Kidney capillary endothelial cell (primary cell): ENCODE measurements at regions not wholly inside any gene's neighbourhood (a gene's known extent, or its start where the extent isn't known, plus 50 kb on each side); places are given as distances from the start of the nearest gene placed in this dataset.

Source experiments
- DNase-seq: peaks from one replicate; pipeline ENCODE4 v3.0.0-alpha.2; 2018; ENCODE audit warnings: low spot score

DNA sequence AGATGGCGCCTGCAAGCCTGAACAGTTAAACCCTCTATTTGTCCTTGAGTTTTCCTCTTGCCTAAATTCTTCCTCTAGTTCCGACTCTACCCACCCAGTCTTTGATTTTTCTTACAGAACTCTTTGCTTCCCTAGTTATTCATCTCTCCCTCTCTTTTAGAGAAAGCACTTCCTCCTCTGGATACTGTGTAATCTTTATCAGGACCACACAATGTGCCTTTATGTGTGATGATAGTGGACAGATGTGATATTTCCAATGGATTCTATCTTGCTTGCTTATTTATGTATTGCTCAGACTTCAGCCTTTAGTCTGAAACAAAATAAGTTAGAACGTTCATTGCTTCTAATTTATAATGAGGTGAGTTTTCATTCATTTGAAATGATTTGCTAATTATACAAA lies 79.5 kb upstream of the CAV2 start:
- DNase-seq: no peak

DNA sequence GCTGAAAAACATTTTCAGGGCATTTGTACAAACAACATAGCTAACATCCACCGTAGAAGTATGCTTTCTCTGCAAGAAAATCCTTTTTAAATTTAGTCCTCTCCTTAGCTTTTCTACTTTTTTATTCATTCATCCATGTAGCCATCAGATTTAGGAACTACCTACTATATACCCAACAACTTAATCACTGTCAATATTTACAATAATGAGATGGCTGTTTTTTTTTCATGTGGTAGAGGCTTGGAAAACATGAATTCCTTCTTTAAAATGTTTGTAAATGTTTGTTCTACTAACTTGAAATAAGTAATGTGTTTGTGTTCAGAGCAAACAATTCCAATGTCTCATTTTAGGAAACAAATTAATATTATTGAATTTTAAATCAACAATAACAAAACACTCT lies 78.2 kb upstream of the CAV2 start:
- DNase-seq: no peak

DNA sequence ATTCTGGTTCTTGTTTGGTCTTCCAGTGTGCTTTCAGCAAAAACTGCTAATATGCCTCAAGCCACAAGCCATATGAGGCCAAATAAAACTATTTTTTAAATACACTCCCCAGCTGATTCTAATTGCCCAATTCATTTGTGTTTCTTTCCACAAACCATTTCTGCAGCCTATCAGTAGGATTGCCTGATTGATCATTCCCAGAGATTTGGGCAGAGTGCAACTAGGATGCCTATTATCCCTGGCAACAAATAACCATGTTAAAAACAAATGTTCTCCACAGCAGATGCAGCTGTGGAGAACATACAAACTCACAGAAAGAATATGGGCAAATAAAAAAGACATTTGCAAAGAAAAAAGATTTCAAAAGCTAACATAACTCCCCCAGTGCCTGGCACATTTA lies 76.9 kb upstream of the CAV2 start:
- DNase-seq: no peak

DNA sequence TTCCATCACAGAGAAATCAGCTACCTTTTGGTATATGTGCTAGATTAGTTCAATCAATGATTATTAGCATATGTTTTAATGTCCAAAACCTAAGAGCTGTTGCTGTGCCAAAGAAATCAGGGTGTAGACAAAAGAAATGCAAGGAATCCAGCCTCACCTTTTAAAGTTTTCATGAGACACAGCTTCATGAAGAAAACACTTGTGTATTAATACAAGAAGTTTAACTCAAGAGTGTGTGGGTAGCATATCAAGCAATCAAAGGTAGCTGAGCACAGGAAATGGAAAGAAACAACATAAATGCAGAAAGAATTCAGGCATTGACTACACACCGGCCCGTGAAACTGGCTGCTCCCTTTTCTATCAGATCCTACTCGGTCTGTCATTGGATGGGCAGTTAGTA lies 76.0 kb upstream of the CAV2 start:
- DNase-seq: no peak

DNA sequence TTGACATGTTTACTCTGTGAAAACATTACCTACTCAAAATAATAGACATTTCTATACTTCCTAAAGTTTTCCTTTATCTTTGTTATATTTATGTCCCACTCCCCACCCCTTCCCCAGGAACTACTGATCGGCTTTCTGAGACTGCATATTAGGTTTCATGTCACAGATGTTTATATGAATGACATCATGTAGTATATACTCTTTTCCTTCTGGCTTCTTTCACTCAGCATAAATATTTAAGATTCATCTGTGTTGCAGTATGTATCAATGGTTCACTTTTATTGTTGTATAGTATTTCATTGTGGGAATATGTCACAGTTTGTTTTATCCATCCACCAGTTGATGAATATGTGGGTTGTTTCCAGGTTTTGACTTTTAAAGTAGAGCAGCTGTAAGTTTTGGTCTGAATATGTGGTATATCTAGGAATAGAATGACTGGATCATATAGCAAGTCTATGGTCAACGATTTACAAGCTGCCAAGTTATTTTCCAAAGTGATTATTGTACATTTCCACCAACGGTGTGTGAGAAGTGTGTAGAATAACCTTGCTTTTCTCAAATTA lies 73.8 kb upstream of the CAV2 start:
- no peak for DNase-seq

DNA sequence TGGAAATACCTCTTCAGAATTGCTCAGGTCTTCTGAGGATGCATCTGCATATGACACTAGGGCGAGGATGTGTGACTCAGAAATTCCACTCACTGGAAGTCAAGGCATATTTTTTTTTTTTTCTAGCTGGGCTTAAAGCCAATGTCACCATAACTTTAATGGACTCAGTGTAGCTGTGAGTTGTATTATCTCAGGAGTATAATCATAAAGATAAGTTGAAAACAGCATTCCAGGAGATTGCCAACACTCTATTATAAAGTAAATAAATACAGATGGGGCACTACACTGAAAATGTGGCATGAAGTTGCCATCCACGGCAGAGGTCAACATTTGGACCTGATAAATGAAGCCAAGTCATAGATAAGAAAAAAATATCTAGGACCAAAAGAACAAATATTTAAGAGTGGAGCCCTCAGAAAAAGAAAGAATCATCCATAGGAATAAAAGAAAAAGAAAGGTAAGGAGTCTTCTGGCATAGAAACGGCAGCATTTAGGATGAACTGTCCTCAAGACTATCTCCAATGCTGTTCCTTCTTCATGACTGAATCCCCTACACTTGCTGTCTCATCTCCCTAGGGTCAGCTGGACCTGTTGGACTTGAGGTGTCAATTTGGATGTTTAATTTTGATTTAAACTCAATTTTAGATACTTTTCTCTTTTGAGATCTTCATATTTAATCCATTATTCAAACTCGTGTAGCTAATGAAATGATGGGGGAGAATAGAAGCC lies 72.9 kb upstream of the CAV2 start:
- DNase-seq: peak; percentile 93

DNA sequence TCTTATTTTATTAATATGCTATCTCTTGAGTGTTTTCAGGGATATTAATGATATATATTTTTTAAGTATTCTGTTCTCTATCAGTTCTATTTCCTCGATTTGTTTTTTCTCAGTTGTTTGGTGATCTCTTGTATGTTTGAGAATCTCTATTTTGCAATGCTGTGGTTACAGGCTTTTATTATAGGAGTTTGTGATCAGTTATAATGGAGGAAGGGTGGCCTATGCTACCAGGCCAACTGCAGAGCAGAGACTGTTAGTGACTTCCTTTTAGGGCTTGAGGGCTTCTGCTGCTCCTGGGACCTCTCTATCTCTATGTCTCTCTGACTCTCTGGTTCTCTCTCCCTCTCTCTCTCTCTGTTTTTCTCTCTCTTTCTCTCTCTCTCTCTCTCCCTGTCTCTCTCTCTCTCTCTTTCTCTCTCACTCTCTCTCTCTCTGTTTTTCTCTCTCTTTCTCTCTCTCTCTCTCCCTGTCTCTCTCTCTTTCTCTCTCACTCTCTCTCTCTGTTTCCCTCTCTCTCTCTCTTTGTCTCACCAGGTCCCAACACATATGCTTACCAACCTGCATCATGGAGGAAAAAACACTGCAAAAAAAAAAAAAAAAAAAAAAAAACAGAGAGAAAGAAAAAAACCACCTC lies 69.4 kb upstream of the CAV2 start:
- DNase-seq: no peak

DNA sequence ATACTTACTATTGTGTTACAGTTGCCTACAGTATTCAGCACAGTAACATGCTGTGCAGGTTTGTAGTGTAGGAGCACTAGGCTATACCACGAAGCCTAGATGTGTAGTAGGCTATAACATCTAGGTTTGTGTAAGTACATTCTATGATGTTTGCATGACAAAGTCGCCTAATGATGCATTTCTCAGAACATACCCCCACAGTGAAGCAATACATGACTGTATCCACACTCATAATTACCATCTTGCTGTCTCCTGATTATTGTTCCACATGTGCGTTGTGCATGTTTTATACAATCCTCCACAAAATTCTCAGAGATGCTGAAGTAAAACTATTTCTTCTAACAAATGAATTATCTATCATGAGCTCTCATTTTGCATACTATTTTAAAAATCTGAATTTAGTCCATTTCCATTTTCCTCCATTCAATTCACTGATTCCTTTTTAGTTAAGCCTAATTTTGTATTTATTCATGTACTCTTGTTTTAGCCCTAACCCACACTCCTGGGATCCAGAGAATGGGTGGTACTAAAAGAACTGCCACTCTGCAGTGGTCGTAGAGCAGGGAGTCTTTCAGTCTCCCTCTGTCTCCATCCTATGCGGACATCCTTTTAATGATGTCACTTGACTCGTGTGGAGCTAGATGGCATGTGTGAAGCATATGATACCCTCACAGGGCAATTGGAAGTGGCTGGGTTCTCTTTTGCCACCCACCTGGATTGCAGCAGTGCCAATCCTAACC lies 67.6 kb upstream of the CAV2 start:
- no peak for DNase-seq

DNA sequence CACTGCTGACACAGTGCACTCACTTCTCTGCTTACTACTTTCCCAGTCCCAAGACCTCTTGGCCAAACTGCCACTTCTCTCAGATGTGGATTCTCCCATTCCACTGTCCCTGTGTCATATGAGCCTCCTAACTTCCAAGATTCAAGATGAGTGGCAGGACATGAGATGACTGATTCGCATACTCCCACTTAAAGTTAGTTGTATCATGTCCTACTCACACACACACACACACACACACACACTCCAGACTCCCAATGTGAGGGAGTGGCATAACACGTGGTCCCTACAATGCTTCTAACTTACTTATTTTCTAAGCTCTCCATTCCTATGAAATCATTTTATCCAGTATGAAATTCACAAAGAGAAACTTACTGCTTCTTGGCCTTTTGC lies 67.0 kb upstream of the CAV2 start:
- no peak for DNase-seq

DNA sequence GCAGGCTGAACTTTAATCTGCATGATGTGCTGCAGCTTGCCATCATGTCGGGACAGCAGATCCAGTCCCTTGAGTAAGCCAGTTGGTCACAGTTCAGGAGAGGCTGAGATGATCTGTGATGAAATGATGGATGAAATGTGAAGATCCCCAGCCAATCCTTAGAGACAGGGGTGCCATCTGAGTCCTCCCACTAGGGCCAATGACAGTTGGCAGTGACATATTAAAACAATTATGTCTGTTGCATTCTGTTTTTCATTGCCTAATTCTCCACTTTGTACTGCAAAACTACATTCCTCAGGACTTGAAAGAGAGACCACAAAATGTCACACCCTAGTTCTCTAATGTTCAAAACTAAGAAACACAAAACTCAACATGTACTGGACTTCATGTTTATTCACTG lies 66.3 kb upstream of the CAV2 start:
- DNase-seq: no peak

DNA sequence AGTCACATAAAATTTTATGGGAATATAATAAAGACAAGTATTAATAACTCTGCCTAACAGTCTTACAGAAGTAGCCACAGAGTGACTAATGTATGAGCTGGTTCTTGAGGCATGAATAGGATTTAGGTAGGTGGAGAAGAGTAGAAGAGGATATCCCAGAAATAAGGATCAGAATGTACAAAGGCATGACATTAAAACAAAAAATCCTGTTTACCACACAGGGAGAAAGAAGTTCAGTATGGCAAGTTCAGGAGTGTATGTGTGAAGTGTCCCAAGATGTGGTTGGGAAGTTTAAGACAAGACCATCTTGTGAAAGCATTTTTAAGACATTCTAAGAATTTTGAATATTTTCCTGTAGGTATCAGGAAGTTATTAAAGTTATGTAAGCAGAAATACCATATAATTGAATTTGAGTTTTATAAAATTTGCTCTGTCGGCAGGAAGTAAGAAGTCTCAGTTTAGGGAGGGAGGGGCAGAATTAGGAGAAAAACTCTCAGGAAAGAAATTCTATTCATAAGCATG lies 64.7 kb upstream of the CAV2 start:
- DNase-seq: peak; percentile 39

DNA sequence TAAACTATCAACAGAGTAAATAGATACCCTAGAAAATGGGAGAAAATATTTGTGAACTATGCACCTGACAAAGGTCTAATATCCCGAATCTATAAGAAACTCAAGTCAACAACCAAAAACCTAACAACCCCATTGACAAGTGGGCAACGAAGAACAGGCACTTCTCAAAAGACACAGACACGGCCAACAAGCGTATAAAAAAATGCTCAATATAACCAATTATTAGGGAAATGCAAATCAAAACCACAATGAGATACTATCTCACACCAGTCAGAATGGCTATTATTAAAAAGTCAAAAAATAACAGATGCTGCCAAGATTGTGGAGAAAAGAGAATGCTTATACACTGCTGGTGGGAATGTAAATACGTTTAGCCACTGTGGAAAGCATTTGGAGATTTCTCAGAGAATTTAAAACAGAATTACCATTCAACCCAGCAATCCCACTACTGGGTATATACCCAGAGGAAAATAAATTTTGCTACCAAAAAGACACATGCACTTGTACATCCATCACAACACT lies 63.2 kb upstream of the CAV2 start:
- DNase-seq: no peak

DNA sequence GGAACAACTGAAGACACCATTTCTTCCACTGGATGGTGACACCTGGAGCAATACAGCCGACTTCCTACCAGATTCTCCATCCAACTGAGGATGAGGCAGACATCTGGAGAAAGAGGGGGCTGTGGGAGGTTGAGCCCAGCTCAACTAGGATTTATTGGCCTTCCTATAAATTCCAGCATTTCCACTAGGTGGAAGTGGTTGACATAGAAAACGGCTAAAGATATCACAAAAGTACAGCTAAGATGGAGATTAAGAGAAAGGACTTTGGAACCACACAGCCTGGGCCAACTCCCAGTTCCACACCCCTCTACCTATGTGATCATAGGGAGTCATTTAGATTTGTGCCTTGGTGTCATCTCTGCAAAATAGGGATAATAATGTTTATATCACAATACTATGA lies 61.3 kb upstream of the CAV2 start:
- no peak for DNase-seq

DNA sequence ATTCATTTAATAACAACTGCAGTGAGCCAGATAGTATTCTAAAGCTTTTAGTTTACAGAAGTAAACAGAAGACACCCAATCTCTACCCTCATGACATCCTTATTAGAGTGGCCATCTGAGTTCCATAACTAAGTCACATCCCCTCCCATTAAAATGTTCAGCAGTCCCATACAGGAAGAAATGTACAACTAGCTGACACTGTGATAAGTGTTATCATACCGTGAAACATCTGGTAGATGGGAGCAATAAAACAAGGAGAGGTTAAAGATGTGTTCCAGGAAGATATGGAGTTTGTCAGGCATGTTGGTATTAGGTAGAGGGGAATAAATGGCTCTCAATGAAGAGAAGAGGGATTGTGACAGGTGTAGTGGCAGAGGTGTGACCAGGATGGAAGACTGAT lies 60.5 kb upstream of the CAV2 start:
- no peak for DNase-seq

DNA sequence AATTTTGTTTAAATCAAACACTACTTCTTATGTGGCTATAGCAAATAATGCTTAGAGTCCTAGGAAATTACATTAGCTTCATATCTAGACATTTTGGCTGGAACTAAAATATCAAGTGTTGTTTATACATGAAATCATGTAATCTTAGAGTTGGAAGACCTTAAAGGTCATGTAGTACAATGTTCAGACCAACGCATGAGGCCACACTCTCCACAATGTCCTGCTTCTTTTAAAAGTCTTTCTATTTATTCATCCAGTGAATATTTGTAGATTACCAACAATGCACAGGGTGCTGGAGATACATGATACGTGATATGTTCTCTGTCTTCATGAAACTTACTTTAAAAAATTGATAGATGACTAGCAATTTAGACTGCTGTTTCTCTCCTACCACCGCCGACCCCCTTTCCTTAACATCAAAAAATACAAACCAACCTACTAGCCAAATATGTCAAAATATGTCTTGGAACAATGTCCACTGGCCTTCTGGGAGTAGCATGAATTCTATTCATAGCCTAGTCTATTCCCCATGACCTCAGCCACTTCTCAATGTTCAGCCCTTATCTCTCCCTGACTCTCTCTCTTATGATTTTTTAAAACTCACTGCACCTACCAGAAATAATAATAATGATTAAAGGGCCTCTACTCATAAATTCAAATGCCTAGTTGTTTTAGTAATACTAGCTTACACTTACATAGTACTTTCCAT lies 59.5 kb upstream of the CAV2 start:
- no peak for DNase-seq

DNA sequence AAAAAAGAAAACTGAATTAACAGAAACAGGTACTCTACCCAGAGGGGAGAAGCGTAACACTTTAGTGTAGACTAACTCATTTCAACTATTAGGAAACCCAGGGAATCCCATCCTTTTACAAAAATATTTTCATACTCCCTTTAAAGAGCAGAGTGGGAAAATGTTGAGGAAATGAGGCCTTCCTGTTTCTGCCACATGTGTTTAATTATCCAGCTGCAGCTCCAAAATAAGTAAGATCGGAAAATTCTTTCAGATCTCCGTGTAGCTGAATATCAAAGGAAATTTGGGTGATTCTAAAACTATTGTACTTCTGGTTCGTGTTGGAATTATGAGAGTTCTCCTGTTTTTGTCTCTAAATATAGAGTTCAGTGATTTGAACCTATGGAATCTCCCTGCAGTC lies 58.0 kb upstream of the CAV2 start:
- DNase-seq: no peak

DNA sequence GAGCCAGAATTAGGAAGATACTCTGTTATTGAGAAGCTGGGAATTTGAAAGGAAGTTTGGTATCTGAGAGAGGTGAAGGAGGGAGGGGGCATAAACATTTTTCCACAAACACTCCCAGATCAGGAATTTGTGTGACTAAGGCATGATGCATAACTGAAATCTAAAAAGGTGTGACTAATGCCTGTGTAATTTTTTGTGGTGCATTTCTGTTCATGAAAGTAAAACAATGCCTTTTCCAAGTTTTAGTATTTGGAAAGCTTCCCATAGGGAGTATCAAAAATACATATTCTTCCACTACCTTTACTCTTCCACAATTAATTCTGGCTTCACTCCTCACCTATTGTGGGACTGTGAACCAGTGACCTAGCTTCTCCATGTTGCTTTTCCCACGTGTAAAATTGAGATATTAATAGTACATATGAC lies 56.4 kb upstream of the CAV2 start:
- peak; percentile 96 for DNase-seq

DNA sequence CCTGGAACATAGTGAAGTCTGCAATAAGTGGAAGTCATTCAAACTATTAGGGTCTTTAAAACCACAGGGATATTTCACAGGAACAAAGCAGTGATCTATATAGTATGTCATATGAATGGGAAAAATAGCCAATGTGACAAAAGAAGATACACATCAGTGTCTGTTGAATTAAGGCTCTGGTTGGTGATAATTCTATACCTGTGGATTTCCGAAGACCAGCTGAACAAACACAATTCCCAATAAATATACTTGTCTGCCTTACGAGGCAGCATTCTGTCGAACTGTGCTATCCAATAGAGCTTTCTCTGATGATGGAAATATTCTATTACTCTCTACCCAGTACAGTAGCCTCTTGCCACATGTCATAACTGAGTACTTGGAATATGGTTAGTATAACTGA lies 55.9 kb upstream of the CAV2 start:
- no peak for DNase-seq

DNA sequence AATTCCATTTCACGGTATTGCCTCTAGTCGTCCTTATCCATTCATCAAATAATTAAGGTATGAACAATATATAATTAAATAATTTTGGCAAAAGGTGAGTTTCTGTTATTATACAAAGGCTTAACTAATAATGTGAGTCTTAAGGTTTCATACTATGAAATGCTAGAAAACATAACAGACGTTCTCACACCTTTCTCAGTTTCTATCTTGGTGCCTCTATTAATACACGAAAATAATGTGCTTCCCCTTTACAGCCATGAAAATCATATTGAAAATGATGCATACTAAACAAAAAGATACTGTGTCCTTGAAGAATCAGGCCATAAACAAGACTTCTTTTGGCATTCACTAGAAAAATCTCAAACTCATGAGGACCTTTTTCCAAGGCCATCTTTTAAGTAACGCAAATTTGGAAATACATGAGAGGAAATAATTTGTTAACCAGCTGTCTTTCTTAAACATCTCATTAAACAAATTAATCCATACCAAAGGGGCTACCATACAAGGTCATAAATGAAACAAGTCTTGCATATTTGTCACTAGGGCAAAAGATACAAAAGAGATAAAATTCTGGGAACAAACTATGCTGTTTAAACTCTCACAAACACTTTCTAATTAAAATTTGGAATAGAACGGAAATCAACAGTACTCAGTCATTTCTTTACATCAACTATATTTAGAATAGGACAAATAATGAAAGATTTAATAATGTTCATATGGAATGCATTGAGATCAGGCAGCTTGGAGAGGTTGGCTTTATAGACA lies 53.9 kb upstream of the CAV2 start:
- DNase-seq: no peak

DNA sequence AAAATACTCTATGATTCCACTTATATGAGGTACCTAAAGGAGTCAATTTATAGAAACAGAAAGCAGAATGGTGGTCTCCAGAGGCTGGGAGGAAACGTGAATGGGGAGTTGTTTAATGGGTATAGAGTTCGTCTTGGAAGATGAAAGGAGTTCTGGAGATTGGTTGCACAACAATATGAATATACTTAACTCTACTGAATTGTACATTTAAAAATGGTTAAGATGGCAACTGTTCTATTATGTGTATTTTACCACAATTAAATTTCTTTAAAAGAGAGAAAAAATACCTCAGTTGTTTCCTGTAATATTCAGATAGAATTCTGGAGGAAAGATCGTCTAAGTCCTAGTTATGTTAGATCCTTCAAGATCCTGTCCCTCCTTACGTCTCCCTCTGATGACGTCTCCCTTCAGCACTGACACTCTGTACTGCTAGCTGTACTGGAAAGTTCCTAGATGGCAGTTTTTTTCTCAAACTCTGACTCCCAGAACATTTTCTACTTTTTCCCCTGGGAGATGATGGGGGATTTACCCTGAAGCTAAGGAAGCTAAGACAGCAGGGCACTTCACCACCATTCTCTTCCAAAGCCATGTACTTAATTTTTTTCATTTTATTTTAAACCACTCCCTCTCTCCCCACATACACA lies 53.2 kb upstream of the CAV2 start:
- no peak for DNase-seq

DNA sequence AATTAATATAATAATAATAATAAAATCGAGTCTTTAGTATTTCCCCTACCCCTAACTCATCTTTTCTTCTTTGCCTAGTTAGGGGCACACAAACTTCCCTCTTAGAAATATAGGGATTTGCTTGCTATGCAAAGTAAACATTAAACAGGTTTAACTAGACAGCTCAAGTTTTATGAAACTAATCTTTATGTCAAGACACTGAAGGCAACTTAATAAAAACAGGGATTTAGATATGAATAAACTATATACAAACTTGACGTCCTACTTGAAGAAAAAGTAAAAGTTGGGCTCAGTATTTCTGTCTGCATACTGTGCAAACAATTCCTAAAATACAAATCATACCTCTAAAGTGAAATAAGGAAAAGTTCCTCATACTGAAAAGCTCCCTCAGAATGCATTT lies 52.1 kb upstream of the CAV2 start:
- DNase-seq: no peak
